Peyer's patch (tissue), 4 donors: ENCODE measurements at regions not wholly inside any gene's neighbourhood (a gene's known extent, or its start where the extent isn't known, plus 50 kb on each side); places are given as distances from the start of the nearest gene placed in this dataset.
"Not testable (repeated sequence)": the region's sequence is repeated elsewhere in the genome, so short reads cannot be mapped to it uniquely, and the experiment has no call there.

Source experiments
- DNase-seq, 3 donors: peaks; one replicate each; pipeline ENCODE4 v3.0.0-alpha.2; 2017 to 2019
- H3K27ac ChIP-seq, 4 donors: fragments of 200-600 bp; sonication (generic); one replicate each; pipeline ENCODE4 v1.5.1; 2016 to 2019
- H3K27me3 ChIP-seq, 2 donors: fragments of 200-600 bp; sonication (generic); one replicate each; pipeline ENCODE4 v1.5.1; 2019
- H3K36me3 ChIP-seq, 3 donors: fragments of 200-600 bp; sonication (generic); one replicate each; pipeline ENCODE4 v1.5.1; 2016 to 2019
- H3K4me1 ChIP-seq, 4 donors: fragments of 200-600 bp; sonication (generic); one replicate each; pipeline ENCODE4 v1.5.1; 2016 to 2019
- H3K4me3 ChIP-seq, 4 donors: fragments of 200-600 bp; sonication (generic); 1 replicate in 3 of 4; 2 replicates in 1 of 4; pipeline ENCODE4 v1.5.1; 2016 to 2019; ENCODE audit warnings: mild to moderate bottlenecking in 1 of 4
- H3K9me3 ChIP-seq, 4 donors: fragments of 200-600 bp; sonication (generic); one replicate each; pipeline ENCODE4 v1.5.1; 2016 to 2019; ENCODE audit warnings: mild to moderate bottlenecking in 1 of 4
- TF ChIP-seq, protein P1 (sequence below), 6 experiments: fragments of 450-650 bp in 4 of 6; fragments of 200-600 bp in 2 of 6; sonication (generic) in 1 of 6; IDR thresholded peaks; one replicate each; pipeline ENCODE4 v1.5.1; 2017 to 2019; ENCODE audit warnings: antibody characterized with exemption in 6 of 6, mild to moderate bottlenecking in 3 of 6, moderate library complexity in 1 of 6

GRCh38 chr10:87300163-87300562, 57.4 kb upstream of the NUTM2D start:
- H3K27me3 ChIP-seq, H3K4me3 ChIP-seq, H3K9me3 ChIP-seq, DNase-seq, H3K36me3 ChIP-seq, H3K27ac ChIP-seq, H3K4me1 ChIP-seq: not testable (repeated sequence)

DNA sequence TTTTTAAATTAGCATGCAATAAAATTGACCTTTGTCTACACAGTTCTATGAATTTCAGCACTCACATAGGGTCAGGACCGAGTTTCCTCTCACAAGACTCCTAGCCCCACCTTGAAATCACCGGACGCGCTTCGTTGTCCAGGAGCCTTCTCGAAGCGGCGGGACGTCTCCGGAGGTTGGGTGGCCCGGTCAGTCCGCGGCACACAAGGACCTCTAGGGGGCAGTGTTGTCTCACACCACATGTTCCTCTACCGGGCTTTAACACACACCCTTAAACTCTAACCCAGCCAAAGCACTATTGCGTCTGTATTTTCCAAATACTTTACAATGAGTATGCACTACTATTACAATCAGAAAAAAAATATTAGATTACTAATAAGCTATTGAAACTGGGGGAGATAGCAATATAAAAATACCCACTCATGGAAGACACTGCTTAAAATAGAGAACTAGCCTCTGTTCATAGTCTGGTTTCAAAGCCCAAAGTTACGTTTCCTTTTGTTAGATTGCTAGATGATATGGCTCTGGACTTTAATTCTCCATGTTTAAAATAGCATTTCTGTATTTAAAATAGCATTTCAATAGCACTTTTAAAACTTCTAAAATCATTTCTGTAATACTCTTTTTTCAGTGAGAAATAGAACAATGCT, 56.0 kb upstream of the NUTM2D start:
- DNase-seq = peak in 1 of 3 donors; percentile 70
- TF ChIP-seq, protein P1, sequence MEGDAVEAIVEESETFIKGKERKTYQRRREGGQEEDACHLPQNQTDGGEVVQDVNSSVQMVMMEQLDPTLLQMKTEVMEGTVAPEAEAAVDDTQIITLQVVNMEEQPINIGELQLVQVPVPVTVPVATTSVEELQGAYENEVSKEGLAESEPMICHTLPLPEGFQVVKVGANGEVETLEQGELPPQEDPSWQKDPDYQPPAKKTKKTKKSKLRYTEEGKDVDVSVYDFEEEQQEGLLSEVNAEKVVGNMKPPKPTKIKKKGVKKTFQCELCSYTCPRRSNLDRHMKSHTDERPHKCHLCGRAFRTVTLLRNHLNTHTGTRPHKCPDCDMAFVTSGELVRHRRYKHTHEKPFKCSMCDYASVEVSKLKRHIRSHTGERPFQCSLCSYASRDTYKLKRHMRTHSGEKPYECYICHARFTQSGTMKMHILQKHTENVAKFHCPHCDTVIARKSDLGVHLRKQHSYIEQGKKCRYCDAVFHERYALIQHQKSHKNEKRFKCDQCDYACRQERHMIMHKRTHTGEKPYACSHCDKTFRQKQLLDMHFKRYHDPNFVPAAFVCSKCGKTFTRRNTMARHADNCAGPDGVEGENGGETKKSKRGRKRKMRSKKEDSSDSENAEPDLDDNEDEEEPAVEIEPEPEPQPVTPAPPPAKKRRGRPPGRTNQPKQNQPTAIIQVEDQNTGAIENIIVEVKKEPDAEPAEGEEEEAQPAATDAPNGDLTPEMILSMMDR (IDR thresholded peaks at IDR 0.05) = peak in 4 of 6 experiments; percentile 23 to 31 (median 28)
- not testable (repeated sequence) for H3K36me3 ChIP-seq, H3K9me3 ChIP-seq, H3K27me3 ChIP-seq, H3K27ac ChIP-seq, H3K4me1 ChIP-seq, H3K4me3 ChIP-seq

- H3K4me1 ChIP-seq, H3K4me3 ChIP-seq, DNase-seq, H3K27me3 ChIP-seq, H3K27ac ChIP-seq, H3K36me3 ChIP-seq, H3K9me3 ChIP-seq: not testable (repeated sequence)
Measured at GRCh38 chr10:87302132-87302531, 55.4 kb upstream of the NUTM2D start.

DNA sequence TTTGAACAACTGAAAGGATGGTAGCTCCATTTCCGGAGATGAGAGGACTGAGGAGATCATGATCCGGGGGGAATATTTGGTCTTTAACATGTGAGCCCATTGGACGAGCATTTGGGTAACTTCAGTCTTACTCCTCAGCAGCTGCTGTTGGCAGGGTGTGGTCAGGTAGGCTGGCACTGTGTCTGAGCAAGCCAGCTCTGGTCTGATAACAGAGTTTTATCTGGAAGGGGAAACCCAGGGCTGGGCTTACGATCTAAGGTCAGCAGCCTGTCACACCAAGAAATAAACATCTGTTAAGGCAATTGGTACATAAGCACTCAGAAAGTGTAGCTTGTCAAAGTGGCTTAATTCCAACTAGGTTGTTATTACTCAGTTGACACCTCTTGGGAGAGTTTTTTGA, 53.8 kb upstream of the NUTM2D start:
- H3K4me3 ChIP-seq, H3K4me1 ChIP-seq, H3K9me3 ChIP-seq, H3K27me3 ChIP-seq, H3K27ac ChIP-seq, H3K36me3 ChIP-seq, DNase-seq: not testable (repeated sequence)

GRCh38 chr10:87306681-87307080, 50.9 kb upstream of the NUTM2D start:
- H3K4me1 ChIP-seq, DNase-seq, H3K27me3 ChIP-seq, H3K9me3 ChIP-seq, H3K36me3 ChIP-seq, H3K4me3 ChIP-seq, H3K27ac ChIP-seq: not testable (repeated sequence)
